Activated CD4-positive, alpha-beta T cell treated with anti-CD3 and anti-CD28 coated beads for 36 hours (primary cell): ENCODE measurements at regions not wholly inside any gene's neighbourhood (a gene's known extent, or its start where the extent isn't known, plus 50 kb on each side); places are given as distances from the start of the nearest gene placed in this dataset.
"Not testable (repeated sequence)": the region's sequence is repeated elsewhere in the genome, so short reads cannot be mapped to it uniquely, and the experiment has no call there.

Experiments used
- ATAC-seq: fragments of 200-7000 bp; cut with Tn5 transposase; one replicate; pipeline ENCODE4 v1.10.0; 2021; ENCODE audit warnings: mild to moderate bottlenecking, moderate library complexity
- CTCF ChIA-PET: fragments of 350-600 bp; sonication (Branson Sonifier 250); formaldehyde crosslinking; loops from one replicate; lab custom pipeline; 2021; ENCODE audit warnings: antibody characterized with exemption; lab: Charles Lee
- POLR2A ChIA-PET: fragments of 350-600 bp; sonication (Branson Sonifier 250); formaldehyde crosslinking; loops from one replicate; lab custom pipeline; 2021; ENCODE audit warnings: antibody characterized with exemption, inconsistent platforms; lab: Charles Lee
- DNase-seq: peaks from one replicate; pipeline ENCODE4 v3.0.0-alpha.2; 2020
- H3K27ac Mint-ChIP-seq: one replicate; pipeline ENCODE4 v1.8.0; 2021; ENCODE audit warnings: mixed read lengths
- H3K27me3 Mint-ChIP-seq: one replicate; pipeline ENCODE4 v1.8.0; 2021; ENCODE audit warnings: mixed read lengths
- H3K36me3 Mint-ChIP-seq: one replicate; pipeline ENCODE4 v1.8.0; 2021; ENCODE audit warnings: low read depth, mixed read lengths
- H3K4me1 Mint-ChIP-seq: one replicate; pipeline ENCODE4 v1.8.0; 2021; ENCODE audit warnings: mixed read lengths
- H3K4me3 Mint-ChIP-seq: one replicate; pipeline ENCODE4 v1.8.0; 2021; ENCODE audit warnings: mild to moderate bottlenecking, moderate library complexity, mixed read lengths
- H3K9me3 Mint-ChIP-seq: one replicate; pipeline ENCODE4 v1.8.0; 2021; ENCODE audit warnings: low read depth, mixed read lengths
- intact Hi-C, 2 experiments: fragments of 100-400 bp; cut with DNase I in 1 of 2; cut with micrococcal nuclease in 1 of 2; formaldehyde crosslinking; loops; one replicate each; pipeline versions ENCODE4 v1.14.2 to v1.15.1; 2022 to 2024; cut with DNase I, micrococcal nuclease

GRCh38 chr5:19247302-19247701 is 740.7 kb downstream of the CDH18 start:
- H3K36me3 Mint-ChIP-seq = no peaks in the 10 kb centered on the region
- H3K27ac Mint-ChIP-seq = no peak overlapping the region

GRCh38 chr5:19256036-19256435 is 732.0 kb downstream of the CDH18 start:
- ChIA-PET POLR2A (no interaction called here), CTCF (no interaction called here)
- no peaks in the 10 kb centered on the region for H3K27me3 Mint-ChIP-seq
- H3K36me3 Mint-ChIP-seq = no peaks in the 10 kb centered on the region
- H3K27ac Mint-ChIP-seq = no peak overlapping the region
- H3K4me1 Mint-ChIP-seq = no peaks in the 10 kb centered on the region
- DNase-seq (no peak), ATAC-seq (no peak)
- H3K9me3 Mint-ChIP-seq = peaks cover 15% of the 10 kb centered on the region
- intact Hi-C loops = no loop called here
- H3K4me3 Mint-ChIP-seq = no peak overlapping the region

More at GRCh38 chr5:19247302-19247701, 740.7 kb downstream of the CDH18 start:
- Mint-ChIP-seq H3K4me3 (no peak overlapping the region), H3K4me1 (no peaks in the 10 kb centered on the region), H3K27me3 (no peaks in the 10 kb centered on the region), H3K9me3 (peaks cover 16% of the 10 kb centered on the region)
- ATAC-seq (no peak), DNase-seq (no peak)
- intact Hi-C loops = no loop called here
- ChIA-PET POLR2A (no interaction called here), CTCF (no interaction called here)

GRCh38 chr5:19258686-19259085 is 729.3 kb downstream of the CDH18 start:
- no peak overlapping the region for H3K27ac Mint-ChIP-seq
- ChIA-PET CTCF (no interaction called here), POLR2A (no interaction called here)
- peaks cover 19% of the 10 kb centered on the region for H3K9me3 Mint-ChIP-seq
- H3K27me3 Mint-ChIP-seq = no peaks in the 10 kb centered on the region
- H3K36me3 Mint-ChIP-seq = no peaks in the 10 kb centered on the region
- DNase-seq (no peak), ATAC-seq (no peak)
- no peaks in the 10 kb centered on the region for H3K4me1 Mint-ChIP-seq
- H3K4me3 Mint-ChIP-seq = no peak overlapping the region
- intact Hi-C loops = no loop called here

GRCh38 chr5:19261879-19262278 is 726.1 kb downstream of the CDH18 start:
- intact Hi-C loops = no loop called here
- no peaks in the 10 kb centered on the region for H3K36me3 Mint-ChIP-seq
- DNase-seq (no peak), ATAC-seq (no peak)
- peaks cover 16% of the 10 kb centered on the region for H3K9me3 Mint-ChIP-seq
- POLR2A ChIA-PET = no interaction called here
- H3K4me3 Mint-ChIP-seq = no peak overlapping the region
- no peaks in the 10 kb centered on the region for H3K27me3 Mint-ChIP-seq
- CTCF ChIA-PET = no interaction called here
- no peak overlapping the region for H3K27ac Mint-ChIP-seq
- no peaks in the 10 kb centered on the region for H3K4me1 Mint-ChIP-seq

- intact Hi-C loops = no loop called here
- ChIA-PET POLR2A (no interaction called here), CTCF (no interaction called here)
- Mint-ChIP-seq H3K4me3 (no peak overlapping the region), H3K4me1 (no peaks in the 10 kb centered on the region), H3K9me3 (peaks cover 20% of the 10 kb centered on the region), H3K36me3 (no peaks in the 10 kb centered on the region), H3K27ac (no peak overlapping the region), H3K27me3 (no peaks in the 10 kb centered on the region)
- ATAC-seq (no peak), DNase-seq (no peak)
These were observed 723.2 kb downstream of the CDH18 start for GRCh38 chr5:19264821-19265220.

- Mint-ChIP-seq H3K27me3 (no peaks in the 10 kb centered on the region), H3K4me1 (no peaks in the 10 kb centered on the region), H3K27ac (no peak overlapping the region), H3K36me3 (no peaks in the 10 kb centered on the region), H3K4me3 (no peak overlapping the region), H3K9me3 (peaks cover 14% of the 10 kb centered on the region)
- DNase-seq (no peak), ATAC-seq (no peak)
- POLR2A ChIA-PET = no interaction called here
- CTCF ChIA-PET = no interaction called here
- intact Hi-C loops = no loop called here
These were observed 721.2 kb downstream of the CDH18 start for GRCh38 chr5:19266791-19267190.

GRCh38 chr5:19270153-19270552 is 717.8 kb downstream of the CDH18 start:
- H3K4me1 Mint-ChIP-seq = no peaks in the 10 kb centered on the region
- H3K9me3 Mint-ChIP-seq = peaks cover 11% of the 10 kb centered on the region
- H3K4me3 Mint-ChIP-seq = no peak overlapping the region
- H3K36me3 Mint-ChIP-seq = no peaks in the 10 kb centered on the region
- H3K27ac Mint-ChIP-seq = no peak overlapping the region
- intact Hi-C loops = no loop called here
- no peaks in the 10 kb centered on the region for H3K27me3 Mint-ChIP-seq
- POLR2A ChIA-PET = no interaction called here
- DNase-seq (no peak), ATAC-seq (no peak)
- CTCF ChIA-PET = no interaction called here

GRCh38 chr5:19274578-19274977 is 713.4 kb downstream of the CDH18 start:
- H3K4me1 Mint-ChIP-seq = no peaks in the 10 kb centered on the region
- ChIA-PET POLR2A (no interaction called here), CTCF (no interaction called here)
- H3K27me3 Mint-ChIP-seq = no peaks in the 10 kb centered on the region
- no peak for ATAC-seq
- DNase-seq = no peak
- no peaks in the 10 kb centered on the region for H3K36me3 Mint-ChIP-seq
- H3K4me3 Mint-ChIP-seq = no peak overlapping the region
- H3K9me3 Mint-ChIP-seq = peaks cover 13% of the 10 kb centered on the region
- H3K27ac Mint-ChIP-seq = no peak overlapping the region
- intact Hi-C loops = no loop called here

GRCh38 chr5:19285286-19285685 is 702.7 kb downstream of the CDH18 start:
- no peak for ATAC-seq
- peaks cover 18% of the 10 kb centered on the region for H3K9me3 Mint-ChIP-seq
- no peak overlapping the region for H3K4me3 Mint-ChIP-seq
- DNase-seq = no peak
- H3K27me3 Mint-ChIP-seq = no peaks in the 10 kb centered on the region
- no peaks in the 10 kb centered on the region for H3K4me1 Mint-ChIP-seq
- no peaks in the 10 kb centered on the region for H3K36me3 Mint-ChIP-seq
- H3K27ac Mint-ChIP-seq = no peak overlapping the region
- intact Hi-C loops = no loop called here
- CTCF ChIA-PET = no interaction called here
- POLR2A ChIA-PET = no interaction called here

GRCh38 chr5:19287548-19288277 is 700.3 kb downstream of the CDH18 start:
- H3K27ac Mint-ChIP-seq, H3K4me3 Mint-ChIP-seq, intact Hi-C loops, ATAC-seq, CTCF ChIA-PET, H3K4me1 Mint-ChIP-seq, POLR2A ChIA-PET, H3K27me3 Mint-ChIP-seq, DNase-seq, H3K36me3 Mint-ChIP-seq: not testable (repeated sequence)
- H3K9me3 Mint-ChIP-seq = peaks cover 10% of the 10 kb centered on the region

- intact Hi-C loops, ATAC-seq, H3K27me3 Mint-ChIP-seq, H3K4me3 Mint-ChIP-seq, DNase-seq, CTCF ChIA-PET, H3K36me3 Mint-ChIP-seq, H3K27ac Mint-ChIP-seq, H3K4me1 Mint-ChIP-seq, POLR2A ChIA-PET: not testable (repeated sequence)
- peaks cover 10% of the 10 kb centered on the region for H3K9me3 Mint-ChIP-seq
These were observed 699.7 kb downstream of the CDH18 start for GRCh38 chr5:19288311-19288710.

GRCh38 chr5:19297934-19298333 is 690.1 kb downstream of the CDH18 start:
- ChIA-PET POLR2A (no interaction called here), CTCF (no interaction called here)
- H3K4me3 Mint-ChIP-seq = no peak overlapping the region
- ATAC-seq (no peak), DNase-seq (no peak)
- no peaks in the 10 kb centered on the region for H3K27me3 Mint-ChIP-seq
- intact Hi-C loops = no loop called here
- no peak overlapping the region for H3K27ac Mint-ChIP-seq
- H3K36me3 Mint-ChIP-seq = no peaks in the 10 kb centered on the region
- no peaks in the 10 kb centered on the region for H3K4me1 Mint-ChIP-seq
- peaks cover 14% of the 10 kb centered on the region for H3K9me3 Mint-ChIP-seq
